ENCODE measurements at regions not wholly inside any gene's neighbourhood (a gene's known extent, or its start where the extent isn't known, plus 50 kb on each side); places are given as distances from the start of the nearest gene placed in this dataset.

GRCh38 chr7:12990440-12990839 is 303.0 kb downstream of the ARL4A start:
- Histone ChIP-seq H3K36me3 (ENCODE audit: control insufficient read depth, insufficient read depth, low read length) (no peaks in the 10 kb centered on the region), H3K27me3 (ENCODE audit: control insufficient read depth, insufficient read depth, low read length) (no peaks in the 10 kb centered on the region), H3K4me3 (ENCODE audit: low read depth, low read length) (no peak overlapping the region)
- no peak for TF ChIP-seq CTCF (IDR thresholded peaks at IDR 0.05; ENCODE audit: insufficient read depth, low read length, poor library complexity, severe bottlenecking)
- no peak for DNase-seq (ENCODE audit: low read depth)

- Histone ChIP-seq H3K4me3 (ENCODE audit: low read depth, low read length) (no peak overlapping the region), H3K36me3 (ENCODE audit: control insufficient read depth, insufficient read depth, low read length) (no peaks in the 10 kb centered on the region), H3K27me3 (ENCODE audit: control insufficient read depth, insufficient read depth, low read length) (no peaks in the 10 kb centered on the region)
- DNase-seq (ENCODE audit: low read depth), result no peak
- no peak for TF ChIP-seq CTCF (IDR thresholded peaks at IDR 0.05; ENCODE audit: insufficient read depth, low read length, poor library complexity, severe bottlenecking)
Observed at GRCh38 chr7:12993025-12993424, 305.6 kb downstream of the ARL4A start.

GRCh38 chr7:12995912-12996469 is 308.6 kb downstream of the ARL4A start:
- no peak for DNase-seq (ENCODE audit: low read depth)
- no peak for TF ChIP-seq CTCF (IDR thresholded peaks at IDR 0.05; ENCODE audit: insufficient read depth, low read length, poor library complexity, severe bottlenecking)
- H3K27me3 ChIP-seq (ENCODE audit: control insufficient read depth, insufficient read depth, low read length), result no peaks in the 10 kb centered on the region
- no peaks in the 10 kb centered on the region for H3K36me3 ChIP-seq (ENCODE audit: control insufficient read depth, insufficient read depth, low read length)
- H3K4me3 ChIP-seq (ENCODE audit: low read depth, low read length), result no peak overlapping the region

- no peak for DNase-seq (ENCODE audit: low read depth)
- H3K4me3 ChIP-seq (ENCODE audit: low read depth, low read length), result no peak overlapping the region
- no peaks in the 10 kb centered on the region for H3K36me3 ChIP-seq (ENCODE audit: control insufficient read depth, insufficient read depth, low read length)
- no peaks in the 10 kb centered on the region for H3K27me3 ChIP-seq (ENCODE audit: control insufficient read depth, insufficient read depth, low read length)
- no peak for TF ChIP-seq CTCF (IDR thresholded peaks at IDR 0.05; ENCODE audit: insufficient read depth, low read length, poor library complexity, severe bottlenecking)
Observed at GRCh38 chr7:13007331-13007730, 319.9 kb downstream of the ARL4A start.

GRCh38 chr7:13009517-13009916 is 322.1 kb downstream of the ARL4A start:
- no peak for TF ChIP-seq CTCF (IDR thresholded peaks at IDR 0.05; ENCODE audit: insufficient read depth, low read length, poor library complexity, severe bottlenecking)
- no peak for DNase-seq (ENCODE audit: low read depth)
- no peak overlapping the region for H3K4me3 ChIP-seq (ENCODE audit: low read depth, low read length)

GRCh38 chr7:13014011-13014410 is 326.6 kb downstream of the ARL4A start:
- Histone ChIP-seq H3K27me3 (ENCODE audit: control insufficient read depth, insufficient read depth, low read length) (no peaks in the 10 kb centered on the region), H3K36me3 (ENCODE audit: control insufficient read depth, insufficient read depth, low read length) (no peaks in the 10 kb centered on the region), H3K4me3 (ENCODE audit: low read depth, low read length) (no peak overlapping the region)
- TF ChIP-seq CTCF (IDR thresholded peaks at IDR 0.05; ENCODE audit: insufficient read depth, low read length, poor library complexity, severe bottlenecking), result no peak
- no peak for DNase-seq (ENCODE audit: low read depth)

More at GRCh38 chr7:13009517-13009916, 322.1 kb downstream of the ARL4A start:
- H3K27me3 ChIP-seq (ENCODE audit: control insufficient read depth, insufficient read depth, low read length), result no peaks in the 10 kb centered on the region
- no peaks in the 10 kb centered on the region for H3K36me3 ChIP-seq (ENCODE audit: control insufficient read depth, insufficient read depth, low read length)
